GM18520 (cell line): ENCODE measurements at regions not wholly inside any gene's neighbourhood (a gene's known extent, or its start where the extent isn't known, plus 50 kb on each side); places are given as distances from the start of the nearest gene placed in this dataset.

Source experiments
- ATAC-seq: cut with Tn5 transposase; IDR thresholded peaks from one replicate; pipeline ENCODE4 v1.9.1; 2021; ENCODE audit not compliant: unreplicated experiment

- no peak for ATAC-seq
Observed at GRCh38 chr14:87141801-87142200, 851.2 kb downstream of the GALC start.

GRCh38 chr14:87139299-87139698 is 853.7 kb downstream of the GALC start:
- no peak for ATAC-seq

DNA sequence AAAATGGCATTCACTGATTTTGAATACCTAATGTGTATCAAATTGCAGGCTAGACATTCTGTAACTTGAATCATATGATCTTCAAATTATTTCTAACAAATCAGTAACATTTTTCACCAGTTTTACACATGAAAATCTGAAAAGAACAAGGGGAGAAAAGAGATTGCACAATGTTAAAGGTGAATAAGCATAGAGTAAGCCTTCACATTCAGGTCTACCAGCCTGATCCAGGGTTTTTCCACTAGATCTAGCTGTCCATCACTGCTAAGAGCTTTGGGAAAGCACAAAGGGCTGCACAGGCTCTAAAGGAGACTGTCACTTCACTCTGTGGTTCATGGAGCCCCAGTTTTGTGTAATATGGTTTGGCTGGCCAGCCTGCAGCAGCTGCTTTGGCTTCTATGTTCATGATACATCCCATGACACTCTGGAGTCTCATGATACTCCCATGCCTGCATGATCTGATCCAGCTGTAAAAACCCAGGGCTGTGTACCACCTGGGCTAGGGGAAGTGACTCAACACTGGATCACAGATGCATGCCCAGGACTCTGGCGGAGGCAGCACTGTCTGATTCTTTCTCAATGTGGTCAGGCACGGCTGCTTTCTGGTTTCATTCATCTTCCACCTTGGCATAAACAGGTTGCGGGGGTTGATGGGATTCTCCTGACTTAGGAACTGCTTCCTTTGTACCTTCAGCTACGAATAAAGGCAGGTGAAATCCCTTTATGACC is 859.7 kb downstream of the GALC start:
- ATAC-seq, result no peak

- ATAC-seq, result no peak
Observed at GRCh38 chr14:87131879-87132278, 861.1 kb downstream of the GALC start.

DNA sequence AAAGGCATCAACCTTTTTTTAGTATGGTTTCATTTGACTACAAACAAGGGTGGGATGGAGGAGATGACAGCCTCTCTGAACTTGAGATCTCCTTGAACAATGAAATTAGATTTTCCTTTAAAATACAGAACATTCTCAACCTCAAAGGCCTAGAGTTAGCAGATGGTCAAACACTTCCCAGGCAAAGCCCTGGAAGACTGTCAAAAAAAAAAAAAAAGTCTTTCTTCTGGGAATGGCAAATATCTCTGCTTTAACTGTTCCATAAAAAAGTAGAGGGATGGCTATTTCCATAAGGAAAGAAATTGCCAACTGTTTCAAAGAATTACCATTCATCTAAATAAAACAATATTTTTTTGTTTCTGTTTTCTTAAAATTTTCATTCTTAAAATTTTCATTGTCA is 870.8 kb downstream of the GALC start:
- ATAC-seq, result no peak

DNA sequence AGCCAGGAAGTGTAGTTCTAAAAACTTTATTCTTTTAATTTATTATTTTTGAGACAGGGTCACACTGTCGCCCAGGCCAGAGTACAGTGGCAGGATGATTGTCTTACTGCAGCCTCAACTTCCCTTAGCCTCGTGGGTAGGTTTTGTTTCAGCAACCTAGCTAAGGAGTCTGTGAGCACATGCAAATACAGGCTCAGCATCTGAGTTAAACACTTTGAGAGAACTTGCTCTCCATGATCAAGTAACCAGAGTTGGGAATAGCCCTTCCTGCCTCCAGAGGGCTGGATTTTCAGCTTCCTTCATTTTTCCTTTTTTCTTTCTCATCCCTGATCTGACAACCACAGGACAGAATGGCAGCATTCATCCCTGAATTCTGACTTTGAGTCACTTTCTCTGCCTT is 871.3 kb downstream of the GALC start:
- ATAC-seq, result no peak

DNA sequence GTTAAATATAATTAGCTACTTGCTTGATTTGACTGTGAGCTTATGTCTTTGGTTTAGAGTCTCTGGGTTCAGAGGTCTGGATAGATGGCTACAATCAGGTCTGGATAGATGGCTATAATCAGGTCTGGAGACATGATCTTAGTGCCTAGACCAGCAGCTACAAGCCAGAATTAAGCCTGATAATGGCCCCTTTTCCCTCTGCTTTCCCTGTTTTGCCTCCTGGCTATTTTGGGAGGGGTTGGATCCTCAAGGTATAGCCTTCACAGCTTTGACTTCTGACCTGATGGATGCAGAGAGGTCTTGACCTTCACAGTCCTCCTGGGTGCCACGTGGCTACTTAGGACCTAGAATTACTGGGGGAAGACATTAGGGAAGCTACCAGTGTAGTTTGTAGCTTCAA is 877.7 kb downstream of the GALC start:
- ATAC-seq, result no peak

- no peak for ATAC-seq
Observed at GRCh38 chr14:87113286-87113685, 879.7 kb downstream of the GALC start.

- no peak for ATAC-seq
Observed at GRCh38 chr14:87111741-87112140, 881.2 kb downstream of the GALC start.

DNA sequence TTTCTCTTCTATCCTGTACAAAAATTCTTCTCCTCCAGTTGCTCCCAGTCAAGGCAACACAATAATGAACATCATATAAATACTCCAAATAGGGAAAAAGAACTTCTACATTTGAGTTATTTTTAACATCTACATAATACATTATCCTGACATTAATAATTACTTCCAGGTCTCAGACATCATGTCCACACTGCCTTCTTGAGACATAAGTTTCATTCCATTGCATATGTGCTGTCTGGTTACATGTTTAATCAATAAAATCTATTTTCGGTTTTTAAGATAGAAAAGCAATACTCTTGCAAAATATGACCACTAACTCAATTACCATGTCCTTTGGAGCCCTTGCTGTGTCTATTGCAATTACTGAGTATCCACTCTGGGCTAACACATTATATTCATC is 881.9 kb downstream of the GALC start:
- no peak for ATAC-seq

- no peak for ATAC-seq
Observed at GRCh38 chr14:87109271-87109670, 883.7 kb downstream of the GALC start.

DNA sequence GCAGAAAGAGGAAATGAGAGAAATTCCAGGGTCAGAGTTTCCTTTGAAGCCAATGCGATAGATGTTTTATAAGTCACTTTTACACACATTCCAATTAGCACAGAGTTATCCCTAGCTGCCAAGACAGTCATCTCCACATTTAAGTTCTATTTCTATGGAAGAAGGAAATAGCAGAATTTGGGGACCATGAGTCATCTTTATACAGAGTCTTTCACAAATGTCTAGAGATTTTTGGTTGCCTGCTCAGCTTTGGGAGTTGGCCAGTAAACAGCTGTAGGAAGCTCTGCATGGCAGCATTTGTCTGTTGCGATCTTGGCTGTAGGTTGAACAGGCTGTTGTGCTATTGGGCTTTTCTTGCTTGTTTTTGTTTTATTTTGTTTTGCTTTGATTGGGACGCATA is 884.3 kb downstream of the GALC start:
- ATAC-seq, result no peak

- ATAC-seq, result no peak
Observed at GRCh38 chr14:87102811-87103378, 890.1 kb downstream of the GALC start.

GRCh38 chr14:87097015-87097414 is 896.0 kb downstream of the GALC start:
- ATAC-seq, result no peak

- no peak for ATAC-seq
Observed at GRCh38 chr14:87094913-87095312, 898.1 kb downstream of the GALC start.

DNA sequence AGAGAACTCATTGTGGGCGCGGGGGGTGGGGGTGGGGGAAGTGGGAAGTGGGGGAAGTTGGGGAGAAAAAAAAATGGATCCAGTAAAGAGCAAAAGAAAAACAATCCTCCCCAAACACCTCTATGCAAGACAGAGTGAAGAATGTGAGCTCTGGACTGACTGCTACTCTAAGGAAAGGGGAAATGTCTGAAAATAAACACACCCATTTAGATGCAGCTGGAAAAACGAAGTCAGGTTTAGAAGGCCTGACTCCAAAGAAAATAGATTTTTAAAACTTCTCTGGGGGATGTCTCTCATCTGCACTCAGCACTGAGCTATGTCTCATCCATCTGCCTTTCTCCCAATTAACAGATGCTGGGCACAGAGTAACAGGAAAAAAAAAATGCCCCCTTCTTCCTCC is 904.4 kb downstream of the GALC start:
- no peak for ATAC-seq

DNA sequence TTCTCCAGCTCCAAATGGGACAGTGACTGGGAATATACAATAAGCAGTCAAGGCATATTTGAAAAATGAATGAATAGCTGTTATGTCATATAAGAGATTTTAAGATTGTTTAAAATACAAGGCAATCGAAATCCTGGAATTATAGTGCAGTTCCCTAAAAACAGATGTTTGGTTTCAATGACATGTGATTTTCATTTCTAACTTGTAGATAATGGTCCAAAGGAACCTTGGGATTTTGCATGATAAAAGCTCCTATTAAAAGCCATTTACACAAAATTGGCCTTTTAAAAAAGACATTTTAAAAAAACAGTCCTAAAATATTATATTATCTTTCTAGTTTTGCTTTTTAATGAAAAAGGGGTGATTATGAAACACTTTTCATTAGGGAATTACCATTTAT is 905.1 kb downstream of the GALC start:
- ATAC-seq, result no peak

- no peak for ATAC-seq
Observed at GRCh38 chr14:87084908-87085307, 908.1 kb downstream of the GALC start.

DNA sequence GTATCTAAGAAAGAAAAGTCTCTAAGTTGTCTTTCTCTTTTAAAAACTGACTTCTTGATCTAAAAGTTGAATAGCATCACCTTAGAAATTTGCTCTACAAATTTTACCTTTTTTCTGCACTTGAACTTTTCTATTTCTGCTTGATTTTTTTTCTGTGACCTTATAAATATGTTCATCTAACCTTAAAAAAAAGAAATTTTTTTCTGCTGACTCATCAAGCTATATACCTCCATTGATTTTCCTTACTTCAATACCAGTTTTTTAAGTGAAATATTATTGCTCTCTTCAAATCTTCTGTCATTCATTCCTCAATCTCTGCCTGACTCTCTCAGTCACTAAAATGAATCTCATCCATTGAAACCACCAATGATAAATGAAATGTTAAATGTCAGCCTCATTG is 910.1 kb downstream of the GALC start:
- no peak for ATAC-seq

DNA sequence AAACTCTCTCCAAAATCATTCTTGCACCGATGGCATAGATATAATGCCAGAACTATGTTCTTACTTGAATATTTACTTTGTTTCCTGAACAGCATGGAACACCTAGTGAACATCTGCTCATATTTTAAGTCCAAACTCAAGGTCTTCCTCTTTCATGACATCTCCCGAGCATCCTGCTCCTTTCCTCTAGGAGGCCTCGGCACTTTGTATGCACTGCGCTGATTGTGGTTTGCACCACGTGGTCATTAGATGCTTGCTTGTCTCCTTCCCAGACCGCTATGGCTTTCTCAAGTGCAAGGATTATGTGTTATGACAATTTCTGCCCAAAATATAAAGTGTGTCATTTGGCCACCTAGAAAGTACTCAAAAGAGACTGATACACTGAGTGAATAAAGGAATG is 912.0 kb downstream of the GALC start:
- ATAC-seq, result no peak

DNA sequence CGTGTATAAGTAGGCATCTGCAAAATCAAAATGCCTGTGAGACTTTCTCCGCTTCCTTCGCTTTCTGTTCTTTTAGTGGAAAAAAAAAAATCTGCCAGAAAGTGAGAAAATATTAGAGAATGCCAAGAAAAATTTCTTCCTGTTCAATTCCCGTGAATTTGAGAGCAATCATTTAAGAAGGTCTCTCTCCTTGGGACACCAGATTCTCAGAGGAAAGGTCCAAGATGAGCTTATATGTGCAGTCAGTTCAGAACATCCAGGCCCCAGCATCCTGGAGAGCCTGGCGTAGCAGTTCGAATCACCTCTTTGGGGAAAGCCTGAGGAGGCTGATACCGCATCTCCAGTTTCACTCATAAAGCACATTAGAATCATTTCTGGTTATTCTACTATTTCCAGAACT is 912.8 kb downstream of the GALC start:
- no peak for ATAC-seq

DNA sequence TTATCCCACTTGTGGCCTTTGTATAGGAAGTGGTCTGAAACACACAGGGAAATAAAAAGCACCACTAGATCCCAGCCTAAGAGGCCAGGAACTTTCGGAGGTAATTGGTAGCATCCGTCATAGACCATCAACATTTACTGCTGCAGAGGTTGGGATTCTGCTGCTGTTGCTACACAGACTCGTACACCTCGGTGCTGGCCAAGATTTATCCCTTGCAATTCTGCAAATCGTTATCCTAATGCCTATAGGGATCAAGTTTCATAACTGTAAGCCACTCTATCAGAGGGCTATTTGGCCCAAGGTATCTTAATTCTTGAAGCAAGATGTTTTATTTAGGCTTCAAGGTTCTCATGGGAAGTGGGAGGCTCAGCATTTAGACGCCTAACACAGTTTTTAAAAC is 913.6 kb downstream of the GALC start:
- ATAC-seq, result no peak

- no peak for ATAC-seq
Observed at GRCh38 chr14:87076922-87077321, 916.1 kb downstream of the GALC start.
